Loucy (cell line): ENCODE measurements at regions not wholly inside any gene's neighbourhood (a gene's known extent, or its start where the extent isn't known, plus 50 kb on each side); places are given as distances from the start of the nearest gene placed in this dataset.

ENCODE experiments used
- EZH2phosphoT487 ChIP-seq: fragments of 200-600 bp; IDR thresholded peaks from 2 replicates; pipeline ENCODE4 v1.6.1; 2018; ENCODE audit warnings: antibody characterized with exemption, mild to moderate bottlenecking, moderate library complexity, borderline replicate concordance
- TF ChIP-seq, protein P1 (sequence below): fragments of 200-600 bp; sonication (generic); conservative IDR thresholded peaks from 2 replicates; pipeline ENCODE4 v1.5.1; 2014; ENCODE audit warnings: mild to moderate bottlenecking, antibody characterized with exemption, low read length

- TF ChIP-seq, protein P1, sequence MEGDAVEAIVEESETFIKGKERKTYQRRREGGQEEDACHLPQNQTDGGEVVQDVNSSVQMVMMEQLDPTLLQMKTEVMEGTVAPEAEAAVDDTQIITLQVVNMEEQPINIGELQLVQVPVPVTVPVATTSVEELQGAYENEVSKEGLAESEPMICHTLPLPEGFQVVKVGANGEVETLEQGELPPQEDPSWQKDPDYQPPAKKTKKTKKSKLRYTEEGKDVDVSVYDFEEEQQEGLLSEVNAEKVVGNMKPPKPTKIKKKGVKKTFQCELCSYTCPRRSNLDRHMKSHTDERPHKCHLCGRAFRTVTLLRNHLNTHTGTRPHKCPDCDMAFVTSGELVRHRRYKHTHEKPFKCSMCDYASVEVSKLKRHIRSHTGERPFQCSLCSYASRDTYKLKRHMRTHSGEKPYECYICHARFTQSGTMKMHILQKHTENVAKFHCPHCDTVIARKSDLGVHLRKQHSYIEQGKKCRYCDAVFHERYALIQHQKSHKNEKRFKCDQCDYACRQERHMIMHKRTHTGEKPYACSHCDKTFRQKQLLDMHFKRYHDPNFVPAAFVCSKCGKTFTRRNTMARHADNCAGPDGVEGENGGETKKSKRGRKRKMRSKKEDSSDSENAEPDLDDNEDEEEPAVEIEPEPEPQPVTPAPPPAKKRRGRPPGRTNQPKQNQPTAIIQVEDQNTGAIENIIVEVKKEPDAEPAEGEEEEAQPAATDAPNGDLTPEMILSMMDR: no peak
- no peak for TF ChIP-seq EZH2phosphoT487
Observed at GRCh38 chr11:23865341-23865975, 631.4 kb upstream of the LUZP2 start.
